GM19025 (cell line): ENCODE measurements at regions not wholly inside any gene's neighbourhood (a gene's known extent, or its start where the extent isn't known, plus 50 kb on each side); places are given as distances from the start of the nearest gene placed in this dataset.

Experiments
- ATAC-seq: cut with Tn5 transposase; IDR thresholded peaks from one replicate; pipeline ENCODE4 v1.9.1; 2021; ENCODE audit warnings: mild to moderate bottlenecking, low read depth, moderate library complexity; ENCODE audit not compliant: unreplicated experiment

DNA sequence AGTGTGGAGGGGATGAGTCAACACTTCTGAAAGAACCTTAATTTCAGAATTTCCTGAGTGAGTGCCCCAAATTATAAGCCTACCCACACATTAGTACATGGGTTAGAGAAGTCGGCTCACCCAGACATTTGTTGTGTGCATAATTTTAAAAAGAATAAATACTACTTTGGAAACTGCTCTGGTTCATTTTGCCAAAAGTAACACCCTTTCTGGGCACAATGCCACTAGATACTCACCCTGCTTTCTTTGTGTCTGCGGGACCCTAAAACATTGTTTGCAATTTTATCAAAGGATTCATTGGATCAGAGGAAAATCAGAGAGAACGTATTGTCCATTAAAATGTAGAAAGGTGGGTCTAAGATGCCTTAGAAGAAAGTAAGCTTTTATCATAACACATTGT is 245.5 kb upstream of the NRP1 start:
- ATAC-seq, result no peak

DNA sequence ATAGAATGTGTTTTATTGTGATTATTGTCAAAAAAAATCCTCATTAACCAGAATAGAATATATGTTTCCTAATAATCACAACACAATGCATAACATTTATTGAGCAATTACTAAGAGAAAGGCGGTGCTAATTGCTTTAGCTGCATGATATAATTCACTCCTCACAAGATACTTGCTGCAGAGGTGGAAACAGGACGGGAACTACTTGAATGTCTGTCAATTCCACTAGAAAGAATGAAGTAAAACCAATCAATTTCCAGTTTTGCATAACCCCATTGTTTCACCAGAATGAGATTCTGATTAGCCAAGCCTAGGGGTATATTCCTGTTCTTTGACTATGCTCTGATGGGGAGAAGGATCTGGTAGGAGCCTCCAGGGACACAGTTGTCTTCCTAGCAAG is 239.1 kb upstream of the NRP1 start:
- no peak for ATAC-seq

DNA sequence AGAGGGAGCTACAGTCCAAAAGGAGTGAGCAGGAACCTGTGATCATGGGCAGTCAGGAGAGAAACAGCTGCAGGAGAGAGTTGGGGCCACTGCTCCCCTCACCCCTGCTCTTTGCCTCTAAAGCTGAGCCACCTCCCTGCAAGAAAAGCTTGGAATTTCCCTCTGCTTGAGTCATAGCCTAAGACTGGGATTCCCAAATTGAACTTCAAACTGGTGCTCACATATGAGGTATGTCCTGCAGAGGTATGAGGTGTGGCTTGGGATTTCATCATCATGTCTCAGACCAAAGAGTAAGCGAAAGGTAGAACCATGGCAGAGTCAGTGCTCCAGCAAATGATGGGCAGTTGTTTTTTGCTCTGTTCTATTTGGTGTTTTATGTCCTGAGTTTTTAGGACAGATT is 237.1 kb upstream of the NRP1 start:
- ATAC-seq, result no peak

DNA sequence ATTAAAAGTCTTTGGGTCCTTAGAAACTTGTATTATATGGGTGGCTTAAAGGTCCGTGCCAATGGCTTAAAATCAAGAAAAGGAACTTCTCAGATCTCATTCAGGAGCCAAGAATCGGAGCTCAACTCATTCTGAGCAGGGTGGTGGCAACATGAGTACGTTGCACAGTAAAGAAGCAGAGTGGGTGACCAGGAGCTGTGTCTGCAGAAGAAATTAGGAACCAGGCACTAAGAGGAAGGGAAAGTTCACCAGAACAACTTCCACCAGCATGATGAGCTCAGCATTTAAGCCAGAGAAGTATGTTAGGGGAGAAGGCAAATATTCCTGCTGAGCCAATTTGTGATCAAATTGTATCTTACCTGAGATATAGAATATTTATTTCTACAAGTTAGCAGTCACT is 236.0 kb upstream of the NRP1 start:
- no peak for ATAC-seq

DNA sequence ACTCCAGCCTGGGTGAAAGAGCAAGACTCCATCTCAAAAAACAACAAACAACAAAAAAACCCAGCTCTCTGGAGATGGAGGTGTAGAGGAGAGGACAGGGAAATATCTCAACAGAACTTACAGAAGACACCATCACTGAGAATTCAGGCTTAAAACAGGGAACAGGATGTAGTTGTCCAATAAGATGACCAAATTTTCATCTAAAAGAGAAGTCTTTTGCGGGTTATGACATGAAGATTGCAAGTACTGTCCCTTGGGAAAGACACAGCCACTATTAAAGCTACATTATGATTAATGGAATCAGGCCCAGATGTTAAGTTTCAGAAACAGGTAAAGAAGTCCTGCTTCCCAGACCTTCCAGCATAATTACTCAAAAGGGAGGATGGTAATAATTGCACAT is 235.2 kb upstream of the NRP1 start:
- ATAC-seq, result no peak

DNA sequence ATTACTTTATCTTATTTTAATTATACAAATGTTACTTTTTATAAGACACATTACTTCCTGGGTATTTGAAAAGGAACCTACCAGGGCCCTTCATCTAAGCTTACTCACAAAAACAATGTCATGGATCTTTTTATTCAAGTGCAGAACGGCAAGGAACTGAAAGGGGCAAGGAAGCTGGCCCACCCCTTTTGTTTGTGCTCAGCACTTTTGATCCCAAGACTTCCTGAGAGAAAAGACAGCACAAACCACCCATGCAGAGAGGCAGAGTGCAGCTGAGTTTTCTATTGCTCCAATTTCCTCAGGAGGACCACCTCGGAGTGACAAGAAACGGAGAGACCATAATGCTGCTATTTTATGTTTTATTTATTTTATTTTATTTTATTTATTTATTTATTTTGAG is 232.0 kb upstream of the NRP1 start:
- no peak for ATAC-seq

DNA sequence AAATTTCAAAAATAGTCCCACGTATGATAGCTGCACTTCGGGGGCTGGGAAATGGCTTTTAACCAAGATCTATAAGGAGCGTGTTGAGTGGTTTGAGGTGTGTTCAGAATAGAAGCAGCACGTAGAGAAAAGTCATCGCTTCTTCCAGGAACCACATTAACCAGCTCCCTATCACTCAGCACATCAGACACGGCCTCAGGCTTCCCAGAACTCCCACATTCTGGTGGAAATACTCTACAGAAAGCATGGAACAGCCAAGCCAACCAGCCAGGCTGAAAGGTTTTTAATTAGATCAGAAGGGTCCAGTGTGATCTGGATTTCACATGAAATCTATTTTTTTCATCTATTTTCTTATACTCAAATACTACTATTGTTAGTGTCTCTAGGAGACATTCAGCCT is 231.5 kb upstream of the NRP1 start:
- ATAC-seq, result no peak

DNA sequence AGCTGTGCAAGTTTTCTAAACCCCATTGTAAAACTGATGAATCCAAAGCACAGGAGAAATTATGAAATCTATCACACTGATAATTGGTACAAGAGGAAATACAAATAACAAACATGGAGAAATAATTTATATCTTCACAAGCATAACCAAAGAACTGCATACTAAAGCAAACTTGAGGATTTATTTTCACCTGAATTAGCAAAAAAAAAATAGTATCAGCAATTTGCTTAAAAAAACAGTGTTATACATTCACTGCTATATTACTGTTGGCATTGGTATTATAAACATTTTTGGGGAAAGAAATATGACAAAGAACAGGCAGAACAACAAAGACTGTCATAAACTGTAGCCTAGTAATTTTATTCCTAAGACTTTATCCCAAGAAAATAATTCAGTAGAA is 230.8 kb upstream of the NRP1 start:
- ATAC-seq, result no peak

DNA sequence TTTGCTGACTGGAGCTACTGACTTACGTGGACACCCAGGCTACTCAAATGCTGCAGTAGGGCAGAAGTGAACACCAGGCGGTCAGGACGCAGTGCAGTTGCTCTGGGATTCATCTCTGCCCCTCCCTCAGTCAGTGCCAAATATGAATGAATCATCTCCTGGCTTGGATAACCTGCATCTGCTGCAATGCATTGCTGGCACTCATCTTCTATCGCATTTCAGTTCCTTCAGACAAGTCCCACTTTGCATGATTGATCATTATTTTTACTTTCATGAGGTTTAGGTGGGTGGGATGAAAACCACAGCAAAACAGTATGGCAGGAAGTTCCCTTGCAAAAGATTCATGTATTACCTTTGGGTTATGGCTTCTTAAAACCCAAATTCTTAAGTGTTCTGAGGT is 224.6 kb upstream of the NRP1 start:
- no peak for ATAC-seq

DNA sequence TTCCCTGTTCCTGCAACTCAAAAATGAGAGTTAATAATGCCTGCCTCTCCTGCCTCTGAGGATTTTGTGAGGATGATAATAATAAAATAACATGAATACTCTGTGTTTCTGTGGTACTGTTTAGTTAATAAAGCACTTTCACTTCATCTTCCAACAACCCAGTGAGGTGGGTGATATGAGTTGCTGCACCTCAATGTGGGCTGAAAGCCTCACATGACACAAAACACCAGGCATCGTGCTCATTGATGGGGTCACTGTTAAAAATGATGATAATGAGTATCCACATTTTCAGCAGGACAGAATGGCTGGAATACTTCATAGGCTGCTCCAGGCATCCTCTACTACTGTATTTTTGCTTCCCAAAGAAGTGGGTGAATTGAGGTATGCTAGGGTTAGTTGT is 222.8 kb upstream of the NRP1 start:
- no peak for ATAC-seq

DNA sequence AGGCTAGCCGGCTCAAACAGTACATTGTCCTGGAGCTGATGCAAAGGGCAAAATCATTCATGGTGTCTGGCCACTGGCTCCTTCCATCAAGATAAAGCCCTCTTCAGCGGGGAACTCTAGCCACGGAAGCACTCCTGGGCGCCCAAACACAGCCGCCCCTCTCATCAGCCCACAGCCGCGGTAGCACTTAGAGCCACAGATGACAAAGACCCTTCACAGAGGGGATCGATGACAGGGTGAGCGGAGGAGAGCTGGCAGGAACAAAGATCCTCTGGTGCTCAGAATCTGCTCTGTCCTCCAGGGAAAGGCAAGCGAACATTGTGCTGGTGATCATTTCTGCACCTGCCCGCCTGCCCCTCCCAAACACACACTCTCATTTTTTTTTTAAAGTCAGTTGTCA is 222.2 kb upstream of the NRP1 start:
- no peak for ATAC-seq

DNA sequence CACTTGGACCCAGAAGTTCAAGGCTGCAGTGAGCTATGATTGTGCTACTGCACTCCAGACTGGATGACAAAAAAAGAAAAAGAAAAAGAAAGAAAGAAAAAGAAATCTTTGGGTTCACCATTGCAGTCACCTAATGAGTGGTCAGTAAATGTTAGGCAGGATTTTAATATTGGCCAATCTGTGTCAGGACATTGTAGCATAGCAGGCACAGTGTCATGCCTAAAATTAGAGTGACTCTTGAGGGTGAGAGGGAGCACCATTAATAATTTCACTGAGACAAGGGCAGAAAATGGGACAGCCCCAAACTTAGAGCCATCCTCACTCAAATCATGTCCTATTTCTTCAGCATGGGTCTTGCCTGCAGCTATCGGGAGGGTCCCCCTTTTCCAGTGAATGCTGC is 221.6 kb upstream of the NRP1 start:
- ATAC-seq, result no peak

DNA sequence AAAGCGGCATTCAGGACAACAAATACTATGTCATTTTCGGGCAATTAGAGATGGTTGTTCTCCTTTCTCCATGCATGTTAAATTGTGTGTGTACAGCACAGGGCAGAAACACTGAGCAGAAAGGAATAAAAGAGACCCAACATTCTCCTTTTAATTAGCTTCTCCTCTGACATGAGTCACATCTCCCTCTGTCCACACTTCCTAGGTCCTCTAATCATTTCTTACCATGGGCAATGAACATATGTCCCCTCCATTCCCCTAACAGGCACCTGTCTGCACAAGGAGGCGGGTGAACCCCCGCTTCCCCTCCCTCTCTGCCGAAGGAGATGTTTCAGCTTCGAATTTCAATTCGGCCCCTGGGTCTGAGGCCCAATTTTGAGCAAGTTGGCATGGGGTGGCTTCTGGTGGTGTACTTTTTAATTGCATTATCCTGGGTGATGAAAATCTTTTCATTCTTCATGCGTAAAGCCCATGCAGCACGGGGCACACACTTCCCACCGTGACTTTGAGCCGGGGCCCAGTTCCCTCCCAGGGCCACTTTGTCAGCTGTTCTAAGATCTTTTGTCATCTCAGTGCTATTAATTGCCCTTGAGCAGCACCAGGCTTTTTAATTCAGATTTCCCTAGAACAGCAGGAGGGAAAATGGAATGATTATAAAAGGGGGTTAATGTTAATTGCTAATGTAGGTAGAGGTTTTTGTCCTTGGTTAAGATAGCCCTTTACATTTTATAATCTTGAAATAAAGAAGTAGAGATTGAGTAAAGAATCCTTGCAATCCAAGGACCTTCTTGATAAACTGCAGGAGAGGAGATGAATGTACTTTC is 219.5 kb upstream of the NRP1 start:
- ATAC-seq, result no peak

DNA sequence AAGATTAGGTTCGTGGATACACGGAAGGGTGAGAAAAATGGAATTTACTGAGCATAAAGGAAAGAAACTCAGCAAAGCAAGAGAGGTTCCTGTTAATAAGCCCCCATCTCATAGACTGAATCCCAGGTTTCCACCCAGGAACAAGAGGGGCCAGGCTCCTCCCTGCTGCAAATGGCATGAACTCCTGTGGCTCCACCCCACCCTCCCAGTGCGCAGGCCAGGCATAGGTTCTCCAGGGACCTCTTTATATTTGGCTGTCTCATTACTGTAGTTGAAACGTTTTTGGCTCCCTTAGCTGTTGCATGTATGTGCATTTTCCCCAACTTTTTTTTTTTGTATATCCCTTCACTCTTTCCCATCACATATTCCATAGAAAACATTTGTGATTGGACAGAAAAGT is 217.8 kb upstream of the NRP1 start:
- no peak for ATAC-seq

DNA sequence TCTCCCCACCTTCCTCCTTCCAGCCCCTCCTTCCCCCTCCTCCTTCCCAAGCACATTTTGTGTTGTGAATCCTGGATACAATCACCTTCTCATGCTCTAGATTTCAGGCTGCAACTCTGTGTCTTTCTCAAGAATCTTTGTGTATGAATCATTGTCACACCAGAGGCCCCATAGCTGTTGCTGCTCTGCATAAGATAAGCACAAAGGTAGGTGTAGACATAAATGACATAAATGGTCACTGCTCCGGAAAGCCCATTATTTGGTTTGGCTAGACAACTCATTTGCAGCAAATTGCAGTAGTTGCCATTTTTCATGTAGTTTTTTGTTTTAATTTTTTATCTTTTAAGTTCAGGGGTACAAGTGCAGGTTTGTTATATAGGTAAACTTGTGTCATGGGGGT is 216.3 kb upstream of the NRP1 start:
- no peak for ATAC-seq

DNA sequence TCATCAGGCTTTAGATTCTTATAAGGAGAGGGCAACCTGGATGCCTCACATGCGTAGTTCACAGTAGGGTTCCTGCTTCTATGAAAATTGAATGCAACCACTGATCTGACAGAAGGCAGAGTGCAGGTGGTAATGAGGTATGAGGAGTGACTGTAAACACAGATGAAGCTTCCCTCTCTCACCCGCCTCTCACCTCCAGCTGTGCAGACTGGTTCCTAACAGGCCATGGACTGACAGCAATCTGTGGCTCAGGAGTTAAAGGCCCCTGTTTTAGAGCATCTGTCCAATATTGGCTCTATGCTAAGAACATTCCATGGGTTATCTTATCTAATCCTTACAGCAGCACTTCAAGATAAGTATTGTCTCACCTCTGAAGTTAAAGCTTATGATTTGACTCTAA is 213.5 kb upstream of the NRP1 start:
- no peak for ATAC-seq

DNA sequence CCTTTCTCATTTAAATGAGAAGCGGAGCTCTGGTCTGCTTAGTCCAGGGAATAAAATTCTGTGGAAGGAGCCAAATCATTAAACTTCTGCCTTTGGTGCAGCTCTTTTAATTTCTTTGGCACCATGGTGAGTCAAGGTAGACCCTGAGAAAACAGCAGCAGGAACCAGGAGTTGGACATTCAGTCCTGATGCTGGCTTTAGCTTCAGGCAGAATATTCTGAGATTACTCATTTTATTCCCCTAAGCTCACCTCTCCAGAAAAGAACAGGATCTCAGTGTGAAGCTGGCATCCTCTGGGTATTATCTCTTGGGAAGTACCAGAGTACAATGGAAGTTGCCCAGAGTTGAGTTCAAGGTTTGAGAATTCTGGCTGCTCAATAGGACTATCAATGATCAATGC is 211.6 kb upstream of the NRP1 start:
- no peak for ATAC-seq

DNA sequence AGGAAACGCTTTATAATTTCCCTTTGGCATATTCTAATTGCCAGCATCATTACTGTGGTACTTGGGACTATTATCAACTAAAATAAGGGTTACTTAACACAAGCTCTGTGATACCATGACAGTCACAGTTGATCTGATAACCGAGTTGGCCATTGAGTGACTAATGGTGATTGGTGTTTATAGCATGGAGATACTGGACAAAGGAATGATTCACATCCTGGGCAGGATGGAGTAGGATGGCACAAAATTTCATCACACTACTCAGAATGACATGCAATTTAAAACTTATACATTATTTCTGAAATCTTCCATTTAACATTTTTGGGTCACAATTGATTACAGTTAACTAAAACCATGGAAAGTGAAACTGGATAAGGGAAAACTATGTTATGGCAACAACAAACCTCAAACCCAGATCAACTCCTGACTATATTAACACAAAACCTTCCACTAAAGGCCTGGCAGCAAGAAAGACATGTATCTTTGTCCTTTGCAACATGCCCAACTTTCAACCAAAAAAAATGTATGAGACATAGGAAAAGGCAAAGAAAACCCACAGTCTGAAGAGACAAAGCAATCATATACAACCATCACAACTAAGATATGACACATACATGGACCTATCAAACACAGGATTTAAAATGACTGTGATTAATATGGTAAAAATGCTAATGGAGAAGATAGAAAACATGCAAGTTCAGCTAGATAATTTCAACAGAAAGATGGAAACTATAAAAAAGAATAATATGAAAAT is 208.5 kb upstream of the NRP1 start:
- ATAC-seq, result no peak

DNA sequence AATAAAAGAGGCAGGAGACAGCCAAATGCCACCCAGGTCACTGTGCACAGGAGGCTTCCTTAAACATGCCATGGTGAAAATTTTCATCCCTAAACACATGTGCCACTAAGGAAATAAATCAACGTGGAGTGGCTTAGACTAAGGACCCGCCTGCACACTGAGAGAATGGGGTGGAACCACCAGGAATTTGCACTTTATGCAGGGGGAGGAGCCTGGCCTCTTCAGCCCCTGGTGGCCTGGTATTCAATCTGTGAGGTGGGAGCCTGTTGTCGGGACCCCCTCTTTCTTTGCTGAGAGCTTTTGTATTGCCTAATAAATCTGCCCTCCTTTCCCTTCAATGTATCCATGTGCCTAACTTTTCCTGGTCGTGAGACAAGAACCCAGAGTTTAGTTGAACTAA is 204.6 kb upstream of the NRP1 start:
- no peak for ATAC-seq

DNA sequence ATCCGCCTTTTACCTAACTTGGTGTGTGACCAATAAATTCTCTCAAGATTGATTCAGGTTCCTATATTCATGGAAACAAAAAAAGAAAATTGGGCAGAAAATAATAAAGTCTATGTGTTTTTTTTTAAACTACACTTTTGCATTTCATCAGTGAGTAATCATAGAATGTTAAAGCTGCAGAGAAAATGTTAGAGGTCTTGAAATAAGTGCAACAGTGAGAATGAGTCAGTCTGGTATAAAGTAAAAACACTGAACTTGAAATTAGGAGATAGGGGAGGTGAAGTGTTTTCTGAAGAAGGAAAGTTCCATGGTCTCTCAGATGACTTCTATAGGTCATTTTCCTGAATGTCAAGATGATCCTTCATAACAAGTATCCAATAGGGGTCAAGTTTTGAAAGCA is 202.6 kb upstream of the NRP1 start:
- ATAC-seq, result no peak

DNA sequence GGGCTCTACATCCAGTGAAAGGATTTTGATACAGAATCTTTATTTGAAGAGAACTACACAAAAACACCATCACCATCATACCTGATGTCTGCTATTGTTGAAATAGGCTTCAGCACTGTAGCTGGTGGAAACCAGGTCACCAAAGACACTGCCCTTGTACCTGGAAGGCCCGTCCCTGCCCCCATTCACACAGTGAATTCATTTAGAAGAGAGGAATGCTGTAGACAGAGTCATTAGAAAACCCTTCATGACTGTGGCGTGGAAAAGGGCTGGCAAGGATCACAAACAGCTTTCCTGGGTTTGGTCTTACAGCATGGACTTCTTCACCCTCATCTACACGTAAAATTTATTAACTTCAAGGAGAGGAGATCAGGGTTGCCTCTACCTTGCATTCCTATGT is 202.0 kb upstream of the NRP1 start:
- no peak for ATAC-seq

DNA sequence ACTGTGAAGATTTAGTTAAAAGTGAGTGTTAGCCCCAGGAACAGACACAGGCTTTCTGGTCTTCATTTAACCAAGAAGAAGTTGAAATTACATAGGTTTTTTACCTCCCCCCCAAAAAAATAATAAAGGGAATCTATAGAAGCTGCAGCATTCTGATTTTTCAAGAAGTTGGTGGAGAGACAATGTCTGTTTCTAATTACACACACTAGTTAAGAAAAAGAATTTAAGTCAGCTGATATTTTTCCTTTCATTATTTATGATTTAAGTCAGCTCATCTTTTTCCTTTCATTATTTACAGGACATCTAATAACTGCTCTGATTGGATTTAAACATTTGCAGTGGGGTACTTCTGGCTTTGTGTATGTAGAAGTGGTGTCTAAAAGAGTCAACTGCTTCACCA is 201.4 kb upstream of the NRP1 start:
- no peak for ATAC-seq
